ENCODE measurements at regions not wholly inside any gene's neighbourhood (a gene's known extent, or its start where the extent isn't known, plus 50 kb on each side); places are given as distances from the start of the nearest gene placed in this dataset.

GRCh38 chr20:12763406-12763805 is 245.4 kb upstream of the SPTLC3 start:
- Mint-ChIP-seq H3K27ac (no peak overlapping the region), H3K4me1 (no peaks in the 10 kb centered on the region), H3K27me3 (ENCODE audit: low read depth in 3 of 3) (no peaks in the 10 kb centered on the region), H3K4me3 (no peak overlapping the region), H3K36me3 (no peaks in the 10 kb centered on the region), H3K9me3 (peaks cover 0 to 7% (median 4%) of the 10 kb centered on the region in 7 donors)
- H3K79me2 ChIP-seq (ENCODE audit: insufficient read depth, low read length), result no peaks in the 10 kb centered on the region
- no peaks in the 10 kb centered on the region for H3K27me3 ChIP-seq (ENCODE audit: control insufficient read depth in 2 of 2, insufficient read depth in 2 of 2, low read length in 2 of 2)
- no peaks in the 10 kb centered on the region for H3K4me1 ChIP-seq (ENCODE audit: control insufficient read depth in 1 of 2, insufficient read depth in 2 of 2, low read length in 2 of 2)
- H3K36me3 ChIP-seq (replicated peaks in 1 of 2; ENCODE audit: control insufficient read depth in 1 of 2, insufficient read depth in 2 of 2, low read length in 2 of 2), result no peaks in the 10 kb centered on the region
- H3K4me2 ChIP-seq (replicated peaks; ENCODE audit: extremely low read depth, low read length, poor library complexity, severe bottlenecking), result no peak overlapping the region
- no peak overlapping the region for H3K9ac ChIP-seq (ENCODE audit: insufficient read depth, low read length, poor library complexity, severe bottlenecking)
- no peak overlapping the region for H3K27ac ChIP-seq (ENCODE audit: low read depth in 1 of 2, low read length in 2 of 2)
- peaks cover 4 to 10% of the 10 kb centered on the region in 2 donors for H3K9me3 ChIP-seq (replicated peaks in 1 of 2; ENCODE audit: control insufficient read depth in 1 of 2, insufficient read depth in 1 of 2, low read length in 2 of 2)
- no peak overlapping the region for H2AFZ ChIP-seq (ENCODE audit: insufficient read depth, low read depth, low read length, poor library complexity, severe bottlenecking)
- DNase-seq, result no peak
- TF ChIP-seq CTCF (IDR thresholded peaks at IDR 0.05), result no peak
- WGBS (ENCODE audit: insufficient coverage), result 100% methylated on average over 1 of the region's 1 CpG
- intact Hi-C loops (cut with micrococcal nuclease), result no loop called here
- H4K20me1 ChIP-seq (ENCODE audit: insufficient read depth, low read length), result no peaks in the 10 kb centered on the region
- no peak overlapping the region for H3K4me3 ChIP-seq (replicated peaks in 1 of 3; ENCODE audit: low read depth in 2 of 3, low read length in 3 of 3)

GRCh38 chr20:12764053-12764452 is 244.7 kb upstream of the SPTLC3 start:
- intact Hi-C loops (cut with micrococcal nuclease), result no loop called here
- Histone ChIP-seq H3K79me2 (ENCODE audit: insufficient read depth, low read length) (no peaks in the 10 kb centered on the region), H3K4me2 (replicated peaks; ENCODE audit: extremely low read depth, low read length, poor library complexity, severe bottlenecking) (no peak overlapping the region), H3K4me3 (replicated peaks in 1 of 3; ENCODE audit: low read depth in 2 of 3, low read length in 3 of 3) (no peak overlapping the region), H3K36me3 (replicated peaks in 1 of 2; ENCODE audit: control insufficient read depth in 1 of 2, insufficient read depth in 2 of 2, low read length in 2 of 2) (no peaks in the 10 kb centered on the region), H3K4me1 (ENCODE audit: control insufficient read depth in 1 of 2, insufficient read depth in 2 of 2, low read length in 2 of 2) (no peaks in the 10 kb centered on the region), H3K9ac (ENCODE audit: insufficient read depth, low read length, poor library complexity, severe bottlenecking) (no peak overlapping the region), H3K27me3 (ENCODE audit: control insufficient read depth in 2 of 2, insufficient read depth in 2 of 2, low read length in 2 of 2) (no peaks in the 10 kb centered on the region), H4K20me1 (ENCODE audit: insufficient read depth, low read length) (no peaks in the 10 kb centered on the region), H3K9me3 (replicated peaks in 1 of 2; ENCODE audit: control insufficient read depth in 1 of 2, insufficient read depth in 1 of 2, low read length in 2 of 2) (peaks cover 5 to 11% of the 10 kb centered on the region in 2 donors), H3K27ac (ENCODE audit: low read depth in 1 of 2, low read length in 2 of 2) (no peak overlapping the region), H2AFZ (ENCODE audit: insufficient read depth, low read depth, low read length, poor library complexity, severe bottlenecking) (no peak overlapping the region)
- WGBS (ENCODE audit: insufficient coverage), result 85% methylated on average over 5 of the region's 5 CpGs
- no peak overlapping the region for H3K4me3 Mint-ChIP-seq
- no peak for TF ChIP-seq CTCF (IDR thresholded peaks at IDR 0.05)
- peaks cover 0 to 9% (median 3%) of the 10 kb centered on the region in 7 donors for H3K9me3 Mint-ChIP-seq
- H3K27ac Mint-ChIP-seq, result no peak overlapping the region
- H3K36me3 Mint-ChIP-seq, result no peaks in the 10 kb centered on the region
- no peak for DNase-seq
- no peaks in the 10 kb centered on the region for H3K27me3 Mint-ChIP-seq (ENCODE audit: low read depth in 3 of 3)
- no peaks in the 10 kb centered on the region for H3K4me1 Mint-ChIP-seq

Data from CD14-positive monocyte (primary cell).